Esophagus squamous epithelium (tissue), 4 donors: ENCODE measurements at regions not wholly inside any gene's neighbourhood (a gene's known extent, or its start where the extent isn't known, plus 50 kb on each side); places are given as distances from the start of the nearest gene placed in this dataset.

ENCODE experiments used
- POLR2A ChIP-seq, 4 donors: fragments of 450-650 bp; IDR thresholded peaks; one replicate each; pipeline ENCODE4 v1.6.1; 2017; ENCODE audit warnings: antibody characterized with exemption in 4 of 4, mild to moderate bottlenecking in 4 of 4, moderate library complexity in 3 of 4
- TF ChIP-seq, protein P1 (sequence below), 6 experiments: fragments of 450-650 bp in 4 of 6; fragments of 200-600 bp in 2 of 6; sonication (generic) in 2 of 6; IDR thresholded peaks; one replicate each; pipeline ENCODE4 v1.5.1; 2016 to 2019; ENCODE audit warnings: antibody characterized with exemption in 6 of 6, mild to moderate bottlenecking in 4 of 6, moderate library complexity in 4 of 6

DNA sequence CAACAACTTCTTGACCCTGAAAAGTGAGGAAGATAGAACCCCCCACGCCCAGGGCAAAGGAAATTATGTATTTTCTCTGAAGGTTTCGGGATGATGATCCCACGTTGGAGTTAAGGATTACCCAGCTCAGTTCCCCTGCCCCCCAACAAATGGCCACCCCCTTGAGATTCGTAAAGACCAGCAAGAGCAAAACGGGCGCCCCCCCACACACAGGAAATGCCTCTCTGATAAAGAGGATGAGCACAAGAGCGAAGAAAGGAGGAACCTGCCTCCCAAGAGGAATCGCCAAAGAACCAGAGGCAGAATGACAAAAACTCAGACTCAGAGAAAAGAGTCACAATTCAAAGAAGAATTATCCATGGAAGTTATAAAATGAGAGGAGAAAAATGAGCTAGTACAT lies 576.9 kb downstream of the MATN1 start:
- TF ChIP-seq, protein P1, sequence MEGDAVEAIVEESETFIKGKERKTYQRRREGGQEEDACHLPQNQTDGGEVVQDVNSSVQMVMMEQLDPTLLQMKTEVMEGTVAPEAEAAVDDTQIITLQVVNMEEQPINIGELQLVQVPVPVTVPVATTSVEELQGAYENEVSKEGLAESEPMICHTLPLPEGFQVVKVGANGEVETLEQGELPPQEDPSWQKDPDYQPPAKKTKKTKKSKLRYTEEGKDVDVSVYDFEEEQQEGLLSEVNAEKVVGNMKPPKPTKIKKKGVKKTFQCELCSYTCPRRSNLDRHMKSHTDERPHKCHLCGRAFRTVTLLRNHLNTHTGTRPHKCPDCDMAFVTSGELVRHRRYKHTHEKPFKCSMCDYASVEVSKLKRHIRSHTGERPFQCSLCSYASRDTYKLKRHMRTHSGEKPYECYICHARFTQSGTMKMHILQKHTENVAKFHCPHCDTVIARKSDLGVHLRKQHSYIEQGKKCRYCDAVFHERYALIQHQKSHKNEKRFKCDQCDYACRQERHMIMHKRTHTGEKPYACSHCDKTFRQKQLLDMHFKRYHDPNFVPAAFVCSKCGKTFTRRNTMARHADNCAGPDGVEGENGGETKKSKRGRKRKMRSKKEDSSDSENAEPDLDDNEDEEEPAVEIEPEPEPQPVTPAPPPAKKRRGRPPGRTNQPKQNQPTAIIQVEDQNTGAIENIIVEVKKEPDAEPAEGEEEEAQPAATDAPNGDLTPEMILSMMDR (IDR thresholded peaks at IDR 0.05) = no peak
- TF ChIP-seq POLR2A (IDR thresholded peaks at IDR 0.05) = no peak
